HepG2 (cell line): ENCODE measurements at regions not wholly inside any gene's neighbourhood (a gene's known extent, or its start where the extent isn't known, plus 50 kb on each side); places are given as distances from the start of the nearest gene placed in this dataset.

ENCODE experiments used
- AHR ChIP-seq: IDR thresholded peaks from 2 replicates; pipeline ENCODE4 v1.6.1; 2018; ENCODE audit warnings: missing genetic modification reagents, missing compliant biosample characterization
- ATF7-NPFF ChIP-seq: sonication (generic); formaldehyde crosslinking; IDR thresholded peaks from 2 replicates; pipeline ENCODE4 v1.8.1; 2023; ENCODE audit warnings: mild to moderate bottlenecking, low read depth, missing genetic modification reagents, moderate library complexity
- ATRX ChIP-seq: sonication (generic); formaldehyde crosslinking; IDR thresholded peaks from 2 replicates; pipeline ENCODE4 v1.4.0; 2020; ENCODE audit warnings: missing genetic modification reagents, borderline replicate concordance
- CBX1 ChIP-seq: IDR thresholded peaks from one replicate; pipeline ENCODE4 v1.6.1; 2016; ENCODE audit warnings: antibody characterized with exemption, low read depth
- ETV5 ChIP-seq: IDR thresholded peaks from 2 replicates; pipeline ENCODE4 v1.6.1; 2018; ENCODE audit warnings: missing biosample characterization, missing genetic modification reagents, inconsistent platforms, borderline replicate concordance
- FOXA3 ChIP-seq: IDR thresholded peaks from 2 replicates; pipeline ENCODE4 v1.6.1; 2016; ENCODE audit warnings: missing genetic modification reagents, missing compliant biosample characterization
- HMG20B ChIP-seq: conservative IDR thresholded peaks from 2 replicates; pipeline ENCODE4 v1.6.1; 2016; ENCODE audit warnings: missing genetic modification reagents, missing compliant biosample characterization
- IKZF1 ChIP-seq: fragments of 450-650 bp; IDR thresholded peaks from 2 replicates; pipeline ENCODE4 v1.7.1; 2016
- KLF9 ChIP-seq: IDR thresholded peaks from 2 replicates; pipeline ENCODE4 v1.6.1; 2016; ENCODE audit warnings: low read depth
- PRPF4 ChIP-seq: fragments of 200-400 bp; formaldehyde crosslinking; IDR thresholded peaks from 2 replicates; pipeline ENCODE4 v1.6.1; 2016; ENCODE audit warnings: low read length, low read depth; ENCODE audit not compliant: poor library complexity, severe bottlenecking
- RBM22 ChIP-seq: fragments of 200-400 bp; formaldehyde crosslinking; optimal IDR thresholded peaks from 2 replicates; pipeline ENCODE3; 2017; ENCODE audit warnings: mild to moderate bottlenecking, low read length, moderate library complexity
- SETDB1 ChIP-seq: sonication (generic); formaldehyde crosslinking; IDR thresholded peaks from 2 replicates; pipeline ENCODE4 v1.5.1; 2020; ENCODE audit warnings: missing genetic modification reagents, mild to moderate bottlenecking, borderline replicate concordance
- SPEN ChIP-seq: sonication (generic); formaldehyde crosslinking; IDR thresholded peaks from 2 replicates; pipeline ENCODE4 v1.5.1; 2020; ENCODE audit warnings: low read depth, mild to moderate bottlenecking, missing genetic modification reagents
- TEAD2 ChIP-seq: sonication (generic); formaldehyde crosslinking; IDR thresholded peaks from 2 replicates; pipeline ENCODE4 v1.9.0; 2021; ENCODE audit warnings: missing genetic modification reagents
- TOE1 ChIP-seq: sonication (generic); formaldehyde crosslinking; IDR thresholded peaks from 2 replicates; pipeline ENCODE4 v1.4.0; 2020; ENCODE audit warnings: mild to moderate bottlenecking, missing genetic modification reagents
- ZBTB43 ChIP-seq: sonication (generic); formaldehyde crosslinking; conservative IDR thresholded peaks from 2 replicates; pipeline ENCODE4 v1.4.0; 2020; ENCODE audit warnings: missing genetic modification reagents
- ZMYM3 ChIP-seq: sonication (generic); formaldehyde crosslinking; IDR thresholded peaks from 2 replicates; pipeline ENCODE4 v1.5.1; 2020; ENCODE audit warnings: mild to moderate bottlenecking, missing genetic modification reagents
- ZNF180 ChIP-seq: sonication (generic); formaldehyde crosslinking; IDR thresholded peaks from 2 replicates; pipeline ENCODE4 v1.4.0; 2020; ENCODE audit warnings: low read depth, missing genetic modification reagents, borderline replicate concordance
- ZNF331 ChIP-seq: sonication (generic); formaldehyde crosslinking; IDR thresholded peaks from 2 replicates; pipeline ENCODE4 v1.4.0; 2020; ENCODE audit warnings: missing genetic modification reagents
- ZNF333 ChIP-seq: sonication (generic); formaldehyde crosslinking; IDR thresholded peaks from 2 replicates; pipeline ENCODE4 v1.4.0; 2020; ENCODE audit warnings: mild to moderate bottlenecking, missing genetic modification reagents, borderline replicate concordance
- ZNF367 ChIP-seq: sonication (generic); formaldehyde crosslinking; IDR thresholded peaks from 2 replicates; pipeline ENCODE4 v1.4.0; 2020; ENCODE audit warnings: missing genetic modification reagents, borderline replicate concordance
- ZNF678 ChIP-seq: sonication (generic); formaldehyde crosslinking; IDR thresholded peaks from 2 replicates; pipeline ENCODE4 v1.4.0; 2020; ENCODE audit warnings: mild to moderate bottlenecking, missing genetic modification reagents
- ZNF749 ChIP-seq: sonication (generic); formaldehyde crosslinking; IDR thresholded peaks from 2 replicates; pipeline ENCODE4 v1.8.0; 2022; ENCODE audit warnings: mild to moderate bottlenecking, missing genetic modification reagents, moderate library complexity, borderline replicate concordance
- ZNF788 ChIP-seq: sonication (generic); formaldehyde crosslinking; IDR thresholded peaks from 2 replicates; pipeline ENCODE4 v1.5.0; 2020; ENCODE audit warnings: mild to moderate bottlenecking, missing genetic modification reagents, borderline replicate concordance
- TF ChIP-seq, protein P1 (sequence below): sonication (generic); formaldehyde crosslinking; IDR thresholded peaks from 2 replicates; pipeline ENCODE4 v1.5.1; 2020; ENCODE audit warnings: mild to moderate bottlenecking, missing genetic modification reagents, borderline replicate concordance
- TF ChIP-seq, protein P2 (sequence below): sonication (generic); formaldehyde crosslinking; IDR thresholded peaks from 2 replicates; pipeline ENCODE4 v1.8.1; 2023; ENCODE audit warnings: mild to moderate bottlenecking, missing genetic modification reagents, borderline replicate concordance
- TF ChIP-seq, protein P3 (sequence below): sonication (generic); formaldehyde crosslinking; IDR thresholded peaks from 2 replicates; pipeline ENCODE4 v1.4.0; 2020; ENCODE audit warnings: missing genetic modification reagents

DNA sequence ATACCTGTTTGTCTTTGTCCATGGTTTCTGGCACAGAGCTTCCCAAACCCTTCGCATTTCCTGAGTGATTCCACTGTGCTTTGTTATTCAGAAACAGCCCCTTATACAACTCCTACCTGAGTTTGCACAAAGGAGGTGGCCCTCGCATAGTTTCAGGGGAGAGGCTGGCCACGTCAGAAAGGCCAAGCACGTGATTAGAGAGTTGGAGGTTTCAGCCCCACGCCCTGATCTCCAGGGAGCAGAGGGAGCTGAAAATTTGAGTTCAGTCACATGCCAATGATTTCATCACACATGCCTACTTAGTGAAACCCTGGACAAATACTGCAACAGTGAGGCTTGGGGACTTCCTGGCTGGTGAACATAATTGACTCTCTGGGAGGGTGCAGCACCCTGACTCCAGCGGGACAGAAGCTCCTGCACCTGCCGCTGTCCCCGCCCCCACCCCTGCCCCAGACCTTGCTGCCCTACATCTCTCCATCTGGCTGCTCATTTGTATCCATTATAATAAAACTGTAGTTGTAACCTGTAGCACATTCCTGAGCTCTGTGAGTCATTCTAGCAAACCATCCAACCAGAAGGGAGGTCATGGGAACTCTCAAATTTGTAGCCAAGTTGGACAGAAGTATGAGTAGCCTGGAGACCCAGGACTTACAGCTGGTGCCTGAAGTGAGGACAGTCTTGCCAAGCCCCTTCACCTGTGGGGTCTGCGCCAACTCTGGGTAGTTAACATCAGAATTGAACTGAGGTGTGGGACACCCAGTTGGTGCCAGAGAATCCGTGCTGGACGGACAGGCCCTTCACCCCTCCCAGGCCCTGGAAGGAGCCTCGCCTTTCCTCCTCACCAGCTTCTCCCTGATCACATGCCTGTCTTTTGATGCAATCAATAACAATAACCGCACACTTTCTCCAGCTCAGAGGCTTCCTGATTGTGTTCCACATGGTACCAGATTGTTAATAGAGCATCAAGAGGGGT lies 224.3 kb downstream of the ANAPC1 start (continued):
- TF ChIP-seq FOXA3 (0 out of 2 replicates have a peak, but pooled peaks have one; percentile 49), ETV5 (CRISPR knock-in tag) (no peak), ZNF367 (no peak), ZBTB43 (CRISPR knock-in tag) (no peak), ZNF678 (CRISPR knock-in tag) (no peak), TEAD2 (CRISPR knock-in tag) (no peak), SETDB1 (no peak), TOE1 (CRISPR knock-in tag) (no peak), SPEN (CRISPR knock-in tag) (no peak), ZNF180 (CRISPR knock-in tag) (no peak), ZNF331 (CRISPR knock-in tag) (0 out of 2 replicates have a peak, but pooled peaks have one; percentile 22), ZNF749 (CRISPR knock-in tag) (no peak), IKZF1 (no peak), PRPF4 (no peak), KLF9 (CRISPR knock-in tag) (no peak), ATRX (CRISPR knock-in tag) (no peak), HMG20B (CRISPR knock-in tag) (peak; percentile 42; the same call in 1 of the 2 replicates), ATF7-NPFF (no peak), ZMYM3 (CRISPR knock-in tag) (no peak), ZNF788 (no peak), CBX1 (no peak), RBM22 (no peak), ZNF333 (no peak), AHR (no peak)
- TF ChIP-seq, protein P1, sequence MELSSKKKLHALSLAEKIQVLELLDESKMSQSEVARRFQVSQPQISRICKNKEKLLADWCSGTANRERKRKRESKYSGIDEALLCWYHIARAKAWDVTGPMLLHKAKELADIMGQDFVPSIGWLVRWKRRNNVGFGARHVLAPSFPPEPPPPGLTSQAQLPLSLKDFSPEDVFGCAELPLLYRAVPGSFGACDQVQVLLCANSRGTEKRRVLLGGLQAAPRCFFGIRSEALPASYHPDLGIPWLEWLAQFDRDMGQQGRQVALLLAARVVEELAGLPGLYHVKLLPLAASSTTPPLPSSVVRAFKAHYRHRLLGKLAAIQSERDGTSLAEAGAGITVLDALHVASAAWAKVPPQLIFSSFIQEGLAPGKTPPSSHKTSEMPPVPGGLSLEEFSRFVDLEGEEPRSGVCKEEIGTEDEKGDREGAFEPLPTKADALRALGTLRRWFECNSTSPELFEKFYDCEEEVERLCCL (CRISPR knock-in tag) = no peak
- TF ChIP-seq, protein P2, sequence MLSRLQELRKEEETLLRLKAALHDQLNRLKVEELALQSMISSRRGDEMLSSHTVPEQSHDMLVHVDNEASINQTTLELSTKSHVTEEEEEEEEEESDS (CRISPR knock-in tag) = no peak
- TF ChIP-seq, protein P3, sequence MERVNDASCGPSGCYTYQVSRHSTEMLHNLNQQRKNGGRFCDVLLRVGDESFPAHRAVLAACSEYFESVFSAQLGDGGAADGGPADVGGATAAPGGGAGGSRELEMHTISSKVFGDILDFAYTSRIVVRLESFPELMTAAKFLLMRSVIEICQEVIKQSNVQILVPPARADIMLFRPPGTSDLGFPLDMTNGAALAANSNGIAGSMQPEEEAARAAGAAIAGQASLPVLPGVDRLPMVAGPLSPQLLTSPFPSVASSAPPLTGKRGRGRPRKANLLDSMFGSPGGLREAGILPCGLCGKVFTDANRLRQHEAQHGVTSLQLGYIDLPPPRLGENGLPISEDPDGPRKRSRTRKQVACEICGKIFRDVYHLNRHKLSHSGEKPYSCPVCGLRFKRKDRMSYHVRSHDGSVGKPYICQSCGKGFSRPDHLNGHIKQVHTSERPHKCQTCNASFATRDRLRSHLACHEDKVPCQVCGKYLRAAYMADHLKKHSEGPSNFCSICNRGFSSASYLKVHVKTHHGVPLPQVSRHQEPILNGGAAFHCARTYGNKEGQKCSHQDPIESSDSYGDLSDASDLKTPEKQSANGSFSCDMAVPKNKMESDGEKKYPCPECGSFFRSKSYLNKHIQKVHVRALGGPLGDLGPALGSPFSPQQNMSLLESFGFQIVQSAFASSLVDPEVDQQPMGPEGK = no peak
